Stimulated activated CD8-positive, alpha-beta memory T cell treated with anti-CD3 and anti-CD28 coated beads, Interleukin-2, amount 100 ng/mL, for 1 hour (primary cell): ENCODE measurements at regions not wholly inside any gene's neighbourhood (a gene's known extent, or its start where the extent isn't known, plus 50 kb on each side); places are given as distances from the start of the nearest gene placed in this dataset.
"Not testable (repeated sequence)": the region's sequence is repeated elsewhere in the genome, so short reads cannot be mapped to it uniquely, and the experiment has no call there.

ENCODE experiments used
- DNase-seq, 2 donors: peaks; one replicate each; pipeline ENCODE4 v3.0.0-alpha.2; 2020; ENCODE audit warnings: low read depth in 2 of 2

- DNase-seq, result not testable (repeated sequence)
Measured at GRCh38 chr9:129545876-129546275, 75.0 kb downstream of the C9orf50 start.

DNA sequence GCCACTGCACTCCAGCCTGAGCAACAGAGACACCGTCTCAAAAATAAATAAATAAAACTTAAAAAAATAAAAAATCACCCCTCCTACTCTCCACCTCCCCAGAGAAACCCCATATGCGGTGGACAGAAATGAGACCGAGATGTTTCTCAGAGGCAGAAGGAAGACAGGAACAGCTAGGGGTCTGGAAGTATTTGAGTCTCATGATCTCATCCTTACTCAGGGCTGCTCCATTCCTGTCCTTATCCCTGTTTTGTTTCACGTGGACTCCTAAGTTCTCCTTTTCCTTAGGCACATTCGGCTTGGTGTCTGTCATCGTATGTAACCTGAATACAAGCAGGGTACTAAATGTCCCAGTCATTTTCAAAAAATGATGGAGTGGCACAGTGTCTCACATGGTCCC is 76.1 kb downstream of the C9orf50 start:
- DNase-seq, result no peak

- DNase-seq, result no peak
Measured at GRCh38 chr9:129542741-129543140, 78.2 kb downstream of the C9orf50 start.

DNA sequence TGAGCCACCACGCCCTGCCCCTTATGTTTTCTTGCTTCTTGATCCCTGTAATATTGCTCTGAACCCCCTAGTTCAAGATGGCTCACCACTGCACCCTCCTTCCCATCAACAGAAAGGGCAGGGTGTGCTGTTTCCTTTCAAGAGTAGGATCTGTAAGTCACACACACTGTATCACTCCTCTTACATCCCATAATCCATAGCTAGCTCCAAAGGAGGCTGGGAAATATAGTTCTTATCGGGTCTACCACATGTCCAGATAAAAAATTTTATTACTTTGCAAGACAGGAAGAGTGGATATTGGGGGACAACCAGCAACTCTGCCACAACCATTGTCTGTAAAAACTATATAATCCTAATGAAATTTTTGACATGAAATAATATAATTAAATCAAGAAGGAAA is 79.6 kb downstream of the C9orf50 start:
- DNase-seq, result no peak

DNA sequence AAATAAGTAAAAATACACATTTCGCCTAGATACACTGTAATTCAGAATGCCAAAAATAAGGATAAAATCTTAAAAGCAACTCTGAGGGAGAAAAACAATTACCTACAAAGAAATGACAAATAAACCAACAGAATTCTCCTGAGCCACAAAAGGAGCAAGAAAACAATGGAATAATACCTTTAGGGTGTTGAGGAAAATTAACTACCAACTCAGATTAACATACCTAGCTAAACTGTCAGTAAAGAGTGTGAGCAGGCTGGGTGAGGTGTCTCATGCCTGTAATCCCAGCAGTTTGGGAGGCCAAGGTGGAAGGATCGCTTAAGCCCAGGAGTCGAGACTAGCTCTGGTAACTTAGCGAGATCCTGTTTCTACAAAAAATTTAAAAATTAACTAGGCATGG is 81.5 kb downstream of the C9orf50 start:
- no peak for DNase-seq

DNA sequence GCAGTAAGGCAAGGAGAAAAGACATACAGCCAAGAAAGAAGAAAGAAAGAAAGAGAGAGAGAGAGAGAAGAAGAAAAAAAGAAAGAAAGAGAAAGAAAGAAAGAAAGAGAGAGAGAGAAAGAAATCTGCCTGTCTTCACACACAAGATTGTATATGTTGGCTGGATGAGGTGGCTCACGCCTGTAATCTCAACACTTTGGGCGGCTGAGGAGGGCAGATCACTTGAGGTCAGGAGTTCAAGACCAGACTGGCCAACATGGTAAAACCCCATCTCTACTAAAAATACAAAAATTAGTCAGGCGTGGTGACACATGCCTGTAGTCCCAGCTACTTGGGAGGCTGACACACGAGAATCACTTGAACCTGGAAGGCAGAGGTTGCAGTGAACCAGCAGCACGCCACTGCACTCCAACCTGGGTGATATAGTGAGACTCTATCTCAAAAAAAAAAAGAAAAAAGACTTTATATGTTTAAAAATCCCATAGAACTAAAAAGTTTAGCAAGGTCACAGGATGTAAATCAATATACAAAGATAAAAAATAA is 89.0 kb downstream of the C9orf50 start:
- DNase-seq, result not testable (repeated sequence)

DNA sequence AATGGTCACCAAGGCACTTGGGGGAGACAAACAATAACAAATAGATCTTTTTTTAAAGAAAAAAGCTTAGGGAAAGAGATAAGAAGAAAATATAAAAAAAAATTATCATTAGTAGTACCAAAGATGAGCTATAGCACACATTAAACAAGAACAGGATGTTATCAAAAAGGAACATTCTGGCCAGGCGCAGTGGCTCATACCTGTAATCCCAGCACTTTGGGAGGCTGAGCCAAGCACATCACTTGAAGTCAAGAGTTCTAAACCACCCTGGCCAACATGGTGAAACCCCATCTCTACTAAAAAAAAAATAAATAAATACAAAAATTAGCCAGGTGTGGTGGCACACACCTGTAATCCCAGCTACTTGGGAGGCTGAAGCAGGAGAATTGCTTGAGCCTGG is 92.9 kb downstream of the C9orf50 start:
- DNase-seq, result not testable (repeated sequence)

DNA sequence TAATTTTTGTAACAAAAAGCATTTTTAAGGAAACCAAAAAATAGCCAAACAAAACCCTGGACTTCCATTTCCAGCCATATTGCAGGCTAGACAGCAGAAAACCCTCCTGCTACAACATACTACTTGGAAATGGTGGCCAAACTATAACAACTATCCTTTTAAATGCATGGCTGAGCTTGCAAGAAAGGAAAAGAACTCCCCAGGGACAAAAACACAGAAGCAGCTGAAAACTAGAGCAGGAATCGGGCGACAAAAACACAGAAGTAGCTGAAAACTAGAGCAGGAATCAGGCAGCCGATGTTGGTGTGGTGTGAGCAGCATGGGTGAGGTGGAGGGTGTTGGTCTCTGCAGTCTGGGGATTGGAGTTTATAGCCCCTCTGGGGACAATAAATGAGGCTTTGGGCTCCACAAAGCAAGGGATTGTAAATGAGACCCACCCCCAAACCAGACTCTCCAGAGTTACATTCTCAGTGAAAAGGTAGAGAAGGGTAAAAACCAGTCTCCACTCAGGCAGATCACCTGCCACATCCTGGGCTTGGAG is 95.2 kb downstream of the C9orf50 start:
- no peak for DNase-seq

DNA sequence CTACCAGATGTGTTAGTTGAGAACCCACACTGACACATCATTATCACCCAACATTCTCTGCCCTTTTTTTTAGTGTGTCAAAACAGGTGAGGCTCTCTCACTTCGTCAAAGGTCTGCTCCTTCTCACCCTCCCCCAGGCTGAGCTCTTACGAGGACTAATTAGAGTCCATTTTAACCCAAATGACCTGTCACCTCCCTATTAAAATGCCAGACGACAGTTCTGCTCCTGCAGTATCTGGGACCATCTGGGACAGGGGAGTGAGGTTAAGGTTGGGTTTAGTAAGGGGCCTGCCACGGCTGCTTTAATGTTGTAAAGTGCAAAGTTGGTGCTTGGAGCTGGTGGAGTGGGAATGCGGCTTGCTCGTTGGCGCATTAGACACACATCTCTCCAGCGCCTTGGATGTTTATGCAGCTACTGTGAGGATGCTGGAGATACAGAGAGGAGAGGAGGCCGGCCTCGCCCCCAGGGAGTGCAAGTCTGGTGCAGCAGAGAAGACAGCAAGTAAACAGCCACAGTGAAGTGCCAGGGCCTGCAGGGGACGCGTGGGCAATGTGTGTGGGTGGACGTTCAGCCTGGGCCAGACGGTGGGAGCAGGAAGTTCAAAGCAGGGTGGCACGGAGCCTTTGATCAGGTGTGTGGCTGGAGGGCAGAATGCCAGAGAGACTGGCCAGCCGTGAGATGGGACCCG is 96.2 kb downstream of the C9orf50 start:
- no peak for DNase-seq

DNA sequence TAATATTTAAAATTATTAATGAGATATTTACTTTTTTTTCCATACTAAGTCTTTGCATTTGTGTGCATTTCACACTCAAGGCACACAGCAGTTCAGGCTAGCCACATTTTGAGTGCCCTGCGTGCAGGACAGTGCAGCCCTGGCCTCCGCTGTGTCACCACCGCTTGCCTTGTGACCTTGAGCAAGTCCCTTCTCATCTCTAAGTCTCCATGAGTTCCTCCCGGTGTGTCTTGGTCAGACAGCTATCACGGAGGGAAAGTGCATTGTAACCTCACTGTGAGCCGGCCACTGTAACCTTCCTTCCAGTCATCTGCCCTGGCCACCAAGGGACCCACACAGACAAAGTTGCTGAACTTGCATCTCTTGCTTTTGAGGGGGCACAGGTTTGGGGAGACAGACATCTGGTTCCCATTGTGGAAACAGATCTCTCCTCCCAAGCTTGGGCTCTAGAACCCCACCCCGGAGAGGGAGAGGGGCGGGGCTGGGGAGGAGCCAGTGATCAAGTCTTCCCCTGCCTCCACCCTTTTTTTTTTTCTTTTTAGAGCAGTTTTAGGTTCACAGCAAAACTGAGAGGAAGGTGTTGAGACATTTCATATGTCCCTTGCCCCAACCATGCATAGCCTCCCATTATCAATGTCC is 96.8 kb downstream of the C9orf50 start:
- DNase-seq, result no peak

DNA sequence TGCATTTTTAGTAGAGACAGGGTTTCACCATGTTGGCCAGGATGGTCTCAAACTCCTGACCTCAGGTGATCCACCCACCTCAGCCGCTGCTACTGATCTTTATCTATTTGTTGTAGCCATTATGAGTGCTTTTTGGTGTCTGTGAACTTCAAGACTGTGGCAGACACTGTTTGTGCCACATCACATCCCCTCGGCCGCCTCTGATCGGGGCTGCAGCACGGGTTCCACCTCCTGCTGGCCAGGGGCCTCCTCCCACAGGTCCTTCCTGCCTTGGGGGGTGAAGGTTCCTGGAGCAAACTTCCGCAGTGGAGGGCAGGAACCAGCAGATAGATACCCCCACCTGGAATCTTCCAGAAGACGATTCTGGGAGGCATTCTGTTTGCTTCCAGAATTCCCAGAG is 98.5 kb downstream of the C9orf50 start:
- no peak for DNase-seq

DNA sequence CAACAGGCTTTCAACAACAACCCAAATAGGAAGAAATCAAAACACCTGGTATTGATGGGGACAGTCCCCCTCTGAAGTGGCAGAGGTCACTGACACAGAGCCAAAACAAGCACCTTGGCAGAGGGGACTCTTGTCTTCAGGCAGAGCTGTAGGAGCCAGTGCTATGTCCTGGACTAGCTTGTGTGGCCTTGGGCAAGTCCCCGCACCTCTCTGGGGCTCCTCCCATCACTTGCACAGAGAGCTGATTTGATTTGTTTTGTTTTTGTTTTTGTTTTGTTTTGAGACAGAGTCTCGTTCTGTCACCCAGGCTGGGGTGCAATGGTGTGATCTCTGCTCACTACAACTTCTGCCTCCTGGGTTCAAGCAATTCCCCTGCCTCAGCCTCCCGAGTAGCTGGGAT is 100.8 kb downstream of the C9orf50 start:
- DNase-seq, result no peak

DNA sequence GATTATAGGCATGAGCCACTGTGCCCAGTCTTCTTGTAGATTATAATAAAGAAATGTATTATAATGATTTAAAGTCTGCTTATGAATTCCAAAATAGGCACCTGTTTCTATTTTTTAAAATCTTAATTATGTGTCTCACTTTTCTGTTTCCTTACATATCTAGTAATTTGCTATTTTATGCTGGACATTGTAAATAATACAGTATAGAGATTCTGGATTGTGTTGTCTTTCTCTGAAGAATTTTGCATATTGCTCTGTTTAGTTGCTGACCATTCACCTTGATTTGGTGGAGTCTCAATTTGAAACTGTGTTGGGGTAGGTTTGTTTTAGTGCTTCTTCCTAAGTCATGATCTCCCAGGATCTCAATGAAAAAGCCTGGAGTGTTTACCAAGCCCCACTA is 102.8 kb downstream of the C9orf50 start:
- DNase-seq, result no peak

DNA sequence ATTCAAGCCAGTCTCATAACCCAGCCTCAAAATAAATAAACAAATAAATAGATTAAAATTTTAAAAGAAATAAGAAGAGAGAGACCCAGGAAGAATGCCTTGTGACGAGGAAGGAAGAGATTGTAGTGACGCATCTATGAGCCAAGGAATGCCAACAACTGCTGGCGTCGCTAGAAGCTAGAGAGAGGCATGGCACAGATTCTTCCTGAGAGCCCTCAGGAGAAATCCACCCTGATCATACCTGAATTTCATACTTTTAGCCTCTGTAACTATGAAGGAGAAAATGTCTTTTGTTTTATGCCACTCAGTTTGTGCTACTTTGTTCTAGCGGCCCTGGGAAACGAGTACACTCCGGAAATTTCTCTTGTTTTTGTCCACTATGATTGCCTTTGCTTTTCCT is 103.9 kb downstream of the C9orf50 start:
- DNase-seq, result no peak

DNA sequence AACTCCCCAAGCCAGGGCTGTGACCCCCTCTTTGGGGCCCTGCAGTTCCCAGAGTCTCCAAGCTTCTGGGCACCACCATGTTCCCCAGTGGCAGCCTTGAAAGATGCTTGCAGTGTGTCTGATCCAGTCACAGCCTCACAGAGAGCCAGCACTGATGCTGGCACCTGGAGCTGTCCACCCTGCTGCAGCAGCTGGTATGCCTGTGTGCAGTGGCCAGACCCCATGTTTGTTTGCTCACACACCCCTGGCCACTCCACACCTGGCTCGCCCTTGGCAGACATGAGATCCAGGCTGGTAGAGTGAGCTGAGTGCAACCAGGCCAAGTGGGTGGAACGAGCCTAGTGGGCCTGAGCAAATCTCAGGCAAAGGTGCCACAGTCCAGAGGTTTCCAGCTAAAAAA is 106.0 kb downstream of the C9orf50 start:
- DNase-seq, result no peak

- DNase-seq, result no peak
Measured at GRCh38 chr9:129514497-129514867, 106.4 kb downstream of the C9orf50 start.

GRCh38 chr9:129513856-129514496 is 106.9 kb downstream of the C9orf50 start:
- DNase-seq, result no peak

GRCh38 chr9:129513282-129513681 is 107.6 kb downstream of the C9orf50 start:
- DNase-seq, result no peak

DNA sequence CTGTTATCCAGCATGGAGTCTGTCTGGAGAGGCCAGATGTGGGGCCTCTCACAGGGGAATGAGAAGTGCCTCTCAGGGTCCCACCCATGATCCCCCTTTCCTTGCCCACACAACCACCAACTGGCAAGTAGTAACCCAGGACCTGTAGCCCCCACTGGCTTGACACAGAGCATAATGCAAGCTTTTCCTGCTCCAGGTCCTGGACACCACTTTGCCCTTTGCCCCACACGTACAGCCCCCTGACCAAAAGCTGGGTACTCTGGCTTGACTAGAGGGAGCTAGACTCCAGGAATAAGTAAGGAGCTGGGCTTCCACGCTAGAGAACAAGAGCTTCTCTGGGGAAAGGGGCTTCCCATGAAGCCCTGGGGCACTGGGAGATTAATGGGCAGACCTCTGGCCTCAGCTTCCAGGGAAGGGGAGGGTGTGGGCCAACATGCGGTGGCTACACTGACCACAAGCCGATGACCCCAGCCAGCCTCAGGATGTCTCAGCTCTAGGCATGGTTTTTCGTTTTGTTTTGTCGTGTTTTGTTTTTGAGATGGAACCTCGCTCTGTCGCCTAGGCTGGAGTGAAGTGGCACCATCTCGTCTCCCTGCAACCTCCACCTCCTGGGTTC is 109.5 kb downstream of the C9orf50 start:
- no peak for DNase-seq

- no peak for DNase-seq
Measured at GRCh38 chr9:129509533-129509928, 111.4 kb downstream of the C9orf50 start.

GRCh38 chr9:129507805-129508204 is 113.1 kb downstream of the C9orf50 start:
- no peak for DNase-seq

DNA sequence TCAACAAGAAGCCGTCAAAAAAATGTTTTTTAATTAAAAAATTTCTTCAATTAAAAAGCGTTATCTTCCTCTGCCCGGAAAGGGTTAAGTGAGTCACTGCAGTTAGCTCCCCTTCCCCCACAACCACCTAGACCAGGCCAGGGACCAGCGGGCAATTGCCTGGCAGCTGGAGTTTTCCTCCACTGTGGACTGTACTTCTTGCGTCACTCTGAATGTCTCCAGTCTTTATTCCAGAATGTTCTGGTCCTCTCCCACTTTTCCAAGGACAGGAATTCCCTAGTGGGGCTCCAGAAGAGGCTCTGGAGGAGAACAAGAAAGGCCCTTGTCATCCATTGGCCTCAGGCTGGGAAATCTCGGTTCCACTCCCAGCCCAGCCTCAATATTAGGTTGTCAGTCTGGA is 114.0 kb downstream of the C9orf50 start:
- DNase-seq, result no peak
